HG03135 (cell line): ENCODE measurements at regions not wholly inside any gene's neighbourhood (a gene's known extent, or its start where the extent isn't known, plus 50 kb on each side); places are given as distances from the start of the nearest gene placed in this dataset.

ENCODE experiments used
- ATAC-seq: cut with Tn5 transposase; IDR thresholded peaks from one replicate; pipeline ENCODE4 v1.9.1; 2021; ENCODE audit warnings: mild to moderate bottlenecking, moderate library complexity; ENCODE audit not compliant: unreplicated experiment

GRCh38 chr2:7950035-7950612 is 731.7 kb upstream of the ID2 start:
- no peak for ATAC-seq

- no peak for ATAC-seq
Observed at GRCh38 chr2:7951001-7951400, 730.9 kb upstream of the ID2 start.

GRCh38 chr2:7951490-7951889 is 730.4 kb upstream of the ID2 start:
- no peak for ATAC-seq

GRCh38 chr2:7952046-7952745 is 729.7 kb upstream of the ID2 start:
- no peak for ATAC-seq

- no peak for ATAC-seq
Observed at GRCh38 chr2:7953195-7953594, 728.7 kb upstream of the ID2 start.

GRCh38 chr2:7954234-7954633 is 727.6 kb upstream of the ID2 start:
- no peak for ATAC-seq

- ATAC-seq = no peak
Observed at GRCh38 chr2:7956126-7956689, 725.6 kb upstream of the ID2 start.

GRCh38 chr2:7961550-7961949 is 720.3 kb upstream of the ID2 start:
- ATAC-seq = no peak

- no peak for ATAC-seq
Observed at GRCh38 chr2:7962161-7962560, 719.7 kb upstream of the ID2 start.

- no peak for ATAC-seq
Observed at GRCh38 chr2:7963787-7964186, 718.1 kb upstream of the ID2 start.

- no peak for ATAC-seq
Observed at GRCh38 chr2:7966032-7966431, 715.8 kb upstream of the ID2 start.

GRCh38 chr2:7967707-7968405 is 714.0 kb upstream of the ID2 start:
- ATAC-seq = no peak

- no peak for ATAC-seq
Observed at GRCh38 chr2:7969756-7970515, 711.9 kb upstream of the ID2 start.

GRCh38 chr2:7971248-7971647 is 710.6 kb upstream of the ID2 start:
- no peak for ATAC-seq

- no peak for ATAC-seq
Observed at GRCh38 chr2:7971841-7972240, 710.0 kb upstream of the ID2 start.

- ATAC-seq = no peak
Observed at GRCh38 chr2:7972670-7973069, 709.2 kb upstream of the ID2 start.

- ATAC-seq = no peak
Observed at GRCh38 chr2:7973801-7974480, 707.9 kb upstream of the ID2 start.

GRCh38 chr2:7974936-7975335 is 706.9 kb upstream of the ID2 start:
- no peak for ATAC-seq

GRCh38 chr2:7976206-7976605 is 705.6 kb upstream of the ID2 start:
- ATAC-seq = no peak

GRCh38 chr2:7977981-7978380 is 703.9 kb upstream of the ID2 start:
- no peak for ATAC-seq

- ATAC-seq = no peak
Observed at GRCh38 chr2:7982054-7982453, 699.8 kb upstream of the ID2 start.
